SK-N-SH (cell line): ENCODE measurements at regions not wholly inside any gene's neighbourhood (a gene's known extent, or its start where the extent isn't known, plus 50 kb on each side); places are given as distances from the start of the nearest gene placed in this dataset.

Experiments used
- CTCF ChIP-seq: fragments of 200-600 bp; sonication (generic); IDR thresholded peaks from 2 replicates; pipeline ENCODE4 v1.6.1; 2017; ENCODE audit warnings: antibody characterized with exemption, mild to moderate bottlenecking, moderate library complexity
- EP300 ChIP-seq, 2 experiments: IDR thresholded peaks; 2 replicates each; pipeline versions ENCODE4 v1.4.0 to v1.6.1; 2012; ENCODE audit warnings: borderline replicate concordance in 1 of 2, low read depth in 1 of 2, low read length in 1 of 2
- FOXM1 ChIP-seq: IDR thresholded peaks from 2 replicates; pipeline ENCODE4 v1.4.0; 2012; ENCODE audit warnings: low read depth, mild to moderate bottlenecking
- GABPA ChIP-seq: IDR thresholded peaks from 2 replicates; pipeline ENCODE4 v1.4.0; 2012; ENCODE audit warnings: low read depth, mild to moderate bottlenecking
- GATA2 ChIP-seq: sonication (generic); formaldehyde crosslinking; IDR thresholded peaks from 2 replicates; pipeline ENCODE4 v1.5.0; 2020; ENCODE audit warnings: mild to moderate bottlenecking, missing genetic modification reagents
- MAX ChIP-seq: IDR thresholded peaks from 2 replicates; pipeline ENCODE4 v1.4.0; 2012; ENCODE audit warnings: low read depth
- POLR2AphosphoS5 ChIP-seq: IDR thresholded peaks from 2 replicates; pipeline ENCODE4 v1.6.1; 2012; ENCODE audit warnings: low read depth, low read length
- SIN3A ChIP-seq: IDR thresholded peaks from 2 replicates; pipeline ENCODE4 v1.6.1; 2012; ENCODE audit warnings: low read depth, mild to moderate bottlenecking, low read length, moderate library complexity, borderline replicate concordance
- TCF12 ChIP-seq: IDR thresholded peaks from 2 replicates; pipeline ENCODE4 v1.4.0; 2012
- TF ChIP-seq, protein P1 (sequence below): IDR thresholded peaks from 2 replicates; pipeline ENCODE4 v1.4.0; 2012; ENCODE audit warnings: low read depth, borderline replicate concordance

- TF ChIP-seq CTCF: no peak
- no peak for TF ChIP-seq POLR2AphosphoS5
- TF ChIP-seq SIN3A: no peak
- no peak for TF ChIP-seq TCF12
- TF ChIP-seq MAX: no peak
- TF ChIP-seq FOXM1: no peak
- TF ChIP-seq, protein P1, sequence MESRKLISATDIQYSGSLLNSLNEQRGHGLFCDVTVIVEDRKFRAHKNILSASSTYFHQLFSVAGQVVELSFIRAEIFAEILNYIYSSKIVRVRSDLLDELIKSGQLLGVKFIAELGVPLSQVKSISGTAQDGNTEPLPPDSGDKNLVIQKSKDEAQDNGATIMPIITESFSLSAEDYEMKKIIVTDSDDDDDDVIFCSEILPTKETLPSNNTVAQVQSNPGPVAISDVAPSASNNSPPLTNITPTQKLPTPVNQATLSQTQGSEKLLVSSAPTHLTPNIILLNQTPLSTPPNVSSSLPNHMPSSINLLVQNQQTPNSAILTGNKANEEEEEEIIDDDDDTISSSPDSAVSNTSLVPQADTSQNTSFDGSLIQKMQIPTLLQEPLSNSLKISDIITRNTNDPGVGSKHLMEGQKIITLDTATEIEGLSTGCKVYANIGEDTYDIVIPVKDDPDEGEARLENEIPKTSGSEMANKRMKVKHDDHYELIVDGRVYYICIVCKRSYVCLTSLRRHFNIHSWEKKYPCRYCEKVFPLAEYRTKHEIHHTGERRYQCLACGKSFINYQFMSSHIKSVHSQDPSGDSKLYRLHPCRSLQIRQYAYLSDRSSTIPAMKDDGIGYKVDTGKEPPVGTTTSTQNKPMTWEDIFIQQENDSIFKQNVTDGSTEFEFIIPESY: no peak
- TF ChIP-seq EP300 (IDR thresholded peaks at IDR 0.05; ENCODE audit: borderline replicate concordance in 1 of 2, low read depth in 1 of 2, low read length in 1 of 2): no peak
- TF ChIP-seq GATA2: no peak
- TF ChIP-seq GABPA: no peak
Measured at GRCh38 chr7:109215341-109215740, 645.7 kb downstream of the DNAJB9 start.
